ENCODE measurements at regions not wholly inside any gene's neighbourhood (a gene's known extent, or its start where the extent isn't known, plus 50 kb on each side); places are given as distances from the start of the nearest gene placed in this dataset.
"Not testable (repeated sequence)": the region's sequence is repeated elsewhere in the genome, so short reads cannot be mapped to it uniquely, and the experiment has no call there.

DNA sequence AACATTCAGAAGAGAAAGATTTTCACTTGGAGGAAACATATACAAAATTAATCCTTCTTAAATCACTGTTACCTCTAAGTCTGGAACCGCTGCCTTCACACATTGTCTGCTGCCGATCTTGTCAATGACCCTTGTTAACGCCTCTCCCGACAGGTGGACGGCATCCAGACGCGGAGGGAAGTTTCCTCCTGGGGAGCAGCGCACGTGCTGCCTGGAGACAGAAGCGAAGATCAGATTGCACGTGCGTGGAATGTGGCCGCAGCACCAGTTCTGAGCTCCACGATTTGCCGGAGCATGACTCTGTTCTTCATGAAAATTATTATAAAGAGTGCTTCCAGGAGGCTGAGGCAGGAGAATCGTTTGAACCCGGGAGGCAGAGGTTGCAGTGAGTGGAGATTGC lies 183.6 kb upstream of the IRX4 start:
- no peaks in the 10 kb centered on the region for H3K27me3 ChIP-seq (ENCODE audit: control insufficient read depth, insufficient read depth)
- no peaks in the 10 kb centered on the region for H3K9me3 ChIP-seq (ENCODE audit: control insufficient read depth, low read length)
- H3K27ac ChIP-seq (ENCODE audit: low read length), result no peak overlapping the region
- no peaks in the 10 kb centered on the region for H3K4me1 ChIP-seq (ENCODE audit: control insufficient read depth, insufficient read depth, low read length)
- DNase-seq (no peak), ATAC-seq (no peak)
- 42% methylated on average over 17 of the region's 17 CpGs for WGBS
- no peak overlapping the region for H3K4me3 ChIP-seq (ENCODE audit: low read length)
- intact Hi-C loops (cut with DNase I), result no loop called here

DNA sequence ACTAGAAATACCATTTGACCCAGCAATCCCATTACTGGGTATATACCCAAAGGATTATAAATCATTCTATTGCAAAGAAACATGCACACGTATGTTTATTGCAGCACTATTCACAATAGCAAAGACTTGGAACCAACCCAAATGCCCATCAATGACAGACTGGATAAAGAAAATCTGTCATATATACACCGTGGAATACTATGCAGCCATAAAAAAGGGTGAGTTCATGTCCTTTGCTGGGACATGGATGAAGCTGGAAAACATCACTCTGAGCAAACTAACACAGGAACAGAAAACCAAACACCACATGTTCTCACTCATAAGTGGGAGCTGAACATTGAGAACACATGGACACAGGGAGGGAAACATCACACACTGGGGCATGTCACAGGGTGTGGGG lies 180.7 kb upstream of the IRX4 start:
- not testable (repeated sequence) for ATAC-seq

DNA sequence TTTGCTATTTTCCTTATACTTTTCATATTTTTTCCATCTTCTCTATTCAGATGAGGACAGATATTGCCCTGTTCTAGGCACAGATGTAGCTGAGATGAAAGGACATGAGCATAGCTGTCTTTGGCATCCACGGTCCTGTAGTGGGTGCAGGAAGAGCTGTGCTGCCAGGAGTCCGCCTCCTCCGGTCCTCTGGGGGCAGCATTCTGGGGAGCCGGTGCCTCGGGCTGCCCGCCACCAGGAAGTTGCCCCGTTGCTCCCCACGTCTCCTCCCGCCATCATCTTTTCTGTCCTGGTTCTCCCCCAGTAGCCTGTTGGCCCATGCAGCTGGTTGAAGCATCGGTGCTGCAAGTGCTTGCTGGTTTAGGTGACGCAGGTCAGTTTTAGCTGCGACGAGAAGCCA lies 170.0 kb upstream of the IRX4 start:
- H3K9me3 ChIP-seq (ENCODE audit: control insufficient read depth, low read length), result peaks cover 4% of the 10 kb centered on the region
- intact Hi-C loops (cut with DNase I), result no loop called here
- no peak for ATAC-seq
- no peak overlapping the region for H3K4me3 ChIP-seq (ENCODE audit: low read length)
- 89% methylated on average over 13 of the region's 13 CpGs for WGBS
- no peaks in the 10 kb centered on the region for H3K4me1 ChIP-seq (ENCODE audit: control insufficient read depth, insufficient read depth, low read length)
- no peak for DNase-seq
- no peak overlapping the region for H3K27ac ChIP-seq (ENCODE audit: low read length)
- H3K27me3 ChIP-seq (ENCODE audit: control insufficient read depth, insufficient read depth), result no peaks in the 10 kb centered on the region

More for the DNA sequence above, 180.7 kb upstream of the IRX4 start:
- H3K27ac ChIP-seq (ENCODE audit: low read length); H3K9me3 ChIP-seq (ENCODE audit: control insufficient read depth, low read length); intact Hi-C loops (cut with DNase I); H3K4me1 ChIP-seq (ENCODE audit: control insufficient read depth, insufficient read depth, low read length); DNase-seq; H3K27me3 ChIP-seq (ENCODE audit: control insufficient read depth, insufficient read depth); H3K4me3 ChIP-seq (ENCODE audit: low read length): not testable (repeated sequence)
- WGBS, result 83% methylated on average over 2 of the region's 2 CpGs

DNA sequence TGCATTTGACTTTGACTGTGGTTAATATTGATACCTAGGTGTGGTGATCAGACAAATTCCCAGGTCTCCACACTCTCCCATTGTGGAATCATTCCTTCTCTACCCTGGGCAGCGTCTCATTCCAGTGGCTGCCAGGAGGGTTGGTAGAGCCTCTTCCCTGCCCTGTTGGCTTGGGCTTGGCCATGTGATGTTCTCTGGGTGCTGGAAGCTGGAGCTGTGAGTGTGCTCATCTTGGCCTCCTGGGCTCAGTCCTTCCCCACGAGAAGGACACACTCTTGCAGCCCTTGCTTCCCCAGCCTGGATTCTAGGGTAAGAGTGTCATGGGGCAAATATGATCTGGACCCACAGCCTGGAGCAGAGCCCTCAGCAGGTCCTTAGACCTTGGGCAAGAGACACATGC lies 167.2 kb upstream of the IRX4 start:
- WGBS, result 54% methylated on average over 2 of the region's 2 CpGs
- Histone ChIP-seq H3K4me3 (ENCODE audit: low read length) (no peak overlapping the region), H3K4me1 (ENCODE audit: control insufficient read depth, insufficient read depth, low read length) (no peaks in the 10 kb centered on the region), H3K27ac (ENCODE audit: low read length) (no peak overlapping the region), H3K9me3 (ENCODE audit: control insufficient read depth, low read length) (peaks cover 6% of the 10 kb centered on the region), H3K27me3 (ENCODE audit: control insufficient read depth, insufficient read depth) (no peaks in the 10 kb centered on the region)
- ATAC-seq (no peak), DNase-seq (no peak)
- intact Hi-C loops (cut with DNase I), result no loop called here

DNA sequence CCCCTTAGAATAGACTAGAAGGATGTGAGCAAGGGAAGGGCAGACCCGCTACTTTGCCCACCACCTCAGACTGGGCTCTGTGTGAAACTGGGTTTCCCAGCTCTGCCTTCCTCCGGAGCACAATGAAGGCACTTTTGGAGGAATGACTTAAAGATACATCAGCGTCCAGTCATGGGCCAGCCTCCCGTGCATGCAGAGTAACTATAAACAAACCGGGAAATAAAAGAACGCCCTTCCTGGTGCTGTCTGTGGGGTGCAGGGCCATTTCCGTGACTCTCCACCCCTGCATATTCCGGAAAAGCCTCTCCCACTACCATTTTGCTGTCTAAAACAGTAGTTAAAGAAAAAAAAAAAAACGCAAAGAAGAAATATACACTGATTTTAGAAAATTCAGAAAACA lies 165.9 kb upstream of the IRX4 start:
- no peaks in the 10 kb centered on the region for H3K4me1 ChIP-seq (ENCODE audit: control insufficient read depth, insufficient read depth, low read length)
- no peak for DNase-seq
- ATAC-seq, result no peak
- H3K9me3 ChIP-seq (ENCODE audit: control insufficient read depth, low read length), result peaks cover 2% of the 10 kb centered on the region
- WGBS, result 67% methylated on average over 9 of the region's 9 CpGs
- no peak overlapping the region for H3K4me3 ChIP-seq (ENCODE audit: low read length)
- intact Hi-C loops (cut with DNase I), result no loop called here
- H3K27ac ChIP-seq (ENCODE audit: low read length), result no peak overlapping the region
- no peaks in the 10 kb centered on the region for H3K27me3 ChIP-seq (ENCODE audit: control insufficient read depth, insufficient read depth)

DNA sequence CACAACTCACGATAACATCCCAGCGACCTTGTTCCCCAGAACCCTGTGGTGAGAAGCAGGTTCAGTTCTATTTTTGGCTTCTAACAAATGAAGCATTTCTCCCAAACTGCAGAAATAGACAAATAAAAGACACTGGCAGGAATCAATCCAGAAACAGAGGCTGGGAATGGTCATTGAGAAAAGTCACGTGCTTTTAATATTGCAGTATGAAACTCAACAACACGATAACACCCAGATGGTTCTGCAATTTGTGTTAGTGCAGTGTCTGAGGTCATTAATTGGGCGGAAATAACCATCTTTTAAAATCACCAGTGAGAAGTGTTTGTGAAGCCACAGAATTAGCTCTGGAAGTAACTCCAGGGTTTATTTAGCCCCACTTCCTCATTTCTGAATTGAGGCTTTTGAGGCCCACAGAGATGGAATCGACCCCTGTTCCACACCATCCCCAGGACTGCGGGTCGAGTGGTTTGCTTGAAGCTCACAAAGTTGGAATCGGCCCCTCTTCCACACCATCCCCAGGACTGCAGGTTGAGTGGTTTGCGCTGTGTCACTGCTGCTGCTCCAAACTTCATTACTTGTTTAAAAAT lies 164.7 kb upstream of the IRX4 start:
- no peaks in the 10 kb centered on the region for H3K27me3 ChIP-seq (ENCODE audit: control insufficient read depth, insufficient read depth)
- ATAC-seq (no peak), DNase-seq (no peak)
- no peak overlapping the region for H3K27ac ChIP-seq (ENCODE audit: low read length)
- WGBS, result 65% methylated on average over 10 of the region's 10 CpGs
- H3K9me3 ChIP-seq (ENCODE audit: control insufficient read depth, low read length), result peaks cover 2% of the 10 kb centered on the region
- intact Hi-C loops (cut with DNase I), result no loop called here
- H3K4me1 ChIP-seq (ENCODE audit: control insufficient read depth, insufficient read depth, low read length), result no peaks in the 10 kb centered on the region
- no peak overlapping the region for H3K4me3 ChIP-seq (ENCODE audit: low read length)

DNA sequence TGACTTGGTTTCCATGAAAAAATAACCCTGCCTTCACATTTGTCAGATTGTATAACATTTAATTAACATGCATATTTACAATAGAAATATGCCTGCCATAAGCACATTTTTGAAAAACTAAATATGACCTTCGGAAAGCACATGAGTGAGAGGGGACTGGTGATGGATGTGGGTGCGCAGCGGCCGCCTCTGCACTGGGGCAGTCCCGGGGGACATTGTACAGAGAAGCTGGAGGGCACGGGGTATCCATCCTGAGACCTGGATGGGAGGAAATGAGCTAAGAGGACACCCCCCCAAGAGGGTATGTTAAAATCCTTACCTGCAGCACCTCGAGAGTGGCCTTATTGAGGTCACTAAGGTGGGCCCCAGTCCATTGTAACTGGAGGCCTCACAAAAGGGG lies 161.3 kb upstream of the IRX4 start:
- ATAC-seq (no peak), DNase-seq (no peak)
- Histone ChIP-seq H3K9me3 (ENCODE audit: control insufficient read depth, low read length) (peaks cover 2% of the 10 kb centered on the region), H3K27ac (ENCODE audit: low read length) (no peak overlapping the region), H3K4me3 (ENCODE audit: low read length) (no peak overlapping the region), H3K27me3 (ENCODE audit: control insufficient read depth, insufficient read depth) (no peaks in the 10 kb centered on the region), H3K4me1 (ENCODE audit: control insufficient read depth, insufficient read depth, low read length) (no peaks in the 10 kb centered on the region)
- WGBS, result 91% methylated on average over 7 of the region's 7 CpGs
- intact Hi-C loops (cut with DNase I), result no loop called here

DNA sequence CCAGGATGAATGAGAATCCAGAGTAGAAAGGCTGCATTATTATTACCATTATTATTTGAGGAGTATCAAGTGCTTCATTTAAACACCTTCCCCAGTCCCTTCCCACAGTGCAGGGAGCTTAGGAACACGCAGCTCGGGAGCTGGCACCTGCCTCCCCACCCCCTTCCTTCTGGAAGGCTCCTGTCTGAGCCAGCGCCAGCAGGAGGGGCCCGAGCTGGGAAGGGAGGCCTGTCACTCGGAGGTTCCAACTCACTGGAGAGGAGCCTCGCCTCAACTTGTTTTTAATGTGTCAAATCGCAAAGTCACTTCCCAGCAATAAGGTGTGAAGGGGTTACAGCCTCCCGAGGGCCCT lies 156.4 kb upstream of the IRX4 start:
- H3K4me3 ChIP-seq (ENCODE audit: low read length), result no peak overlapping the region
- ATAC-seq (peak; percentile 17 to 26), DNase-seq (no peak)
- no peaks in the 10 kb centered on the region for H3K9me3 ChIP-seq (ENCODE audit: control insufficient read depth, low read length)
- 42% methylated on average over 8 of the region's 8 CpGs for WGBS
- intact Hi-C loops (cut with DNase I), result loop anchor here in 3 of 4 donors (10.0 kb wide), 1 partner anchor 274 kb away; no protein-coding TSS in a partner anchor
- H3K27me3 ChIP-seq (ENCODE audit: control insufficient read depth, insufficient read depth), result no peaks in the 10 kb centered on the region
- no peak overlapping the region for H3K27ac ChIP-seq (ENCODE audit: low read length)
- H3K4me1 ChIP-seq (ENCODE audit: control insufficient read depth, insufficient read depth, low read length), result no peaks in the 10 kb centered on the region

DNA sequence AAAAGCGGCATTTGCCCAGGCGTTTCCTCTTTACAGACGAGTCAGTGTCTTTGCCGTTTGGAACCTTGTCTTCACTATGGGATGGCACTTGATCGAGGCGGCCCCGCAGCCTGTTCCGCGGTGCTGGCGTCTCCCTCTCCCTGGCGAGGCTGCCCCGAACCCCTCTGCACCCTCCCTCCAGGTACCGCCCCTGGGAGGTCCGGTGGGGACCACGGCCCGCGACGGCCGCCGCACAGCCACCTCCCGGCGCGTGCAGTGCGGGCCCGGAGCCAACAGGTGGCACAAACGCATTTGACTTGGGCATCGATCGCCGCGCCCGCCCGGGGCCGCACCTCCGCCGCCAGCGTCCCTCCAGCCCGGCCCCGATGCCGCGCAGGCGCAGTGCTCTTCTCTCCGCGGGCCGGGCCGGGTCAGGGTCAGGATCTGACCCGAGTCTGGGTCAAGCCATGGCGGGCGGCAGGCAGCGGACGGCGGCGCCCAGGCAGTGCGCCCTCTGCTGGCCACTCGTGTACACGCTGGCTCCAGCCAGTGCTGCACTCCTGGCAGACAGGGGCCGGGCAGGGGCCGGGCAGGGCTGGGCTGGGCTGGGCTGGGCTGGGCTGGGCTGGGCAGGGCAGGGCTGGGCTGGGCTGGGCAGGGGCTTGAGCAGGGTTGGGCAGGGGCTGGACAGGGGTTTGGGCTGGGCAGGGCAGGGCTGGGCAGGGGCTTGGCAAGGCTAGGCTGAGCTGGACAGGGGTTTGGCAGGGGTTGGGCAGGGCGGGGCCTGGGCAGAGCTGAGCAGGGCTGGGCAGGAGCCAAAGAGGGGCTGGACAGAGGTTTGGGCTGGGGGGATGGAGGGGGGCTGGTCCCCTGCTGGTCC lies 155.8 kb upstream of the IRX4 start:
- ATAC-seq, result peak; percentile 94 to 97
- H3K4me1 ChIP-seq (ENCODE audit: control insufficient read depth, insufficient read depth, low read length), result no peaks in the 10 kb centered on the region
- 4% methylated on average over 58 of the region's 58 CpGs for WGBS
- peaks cover under 1% of the 10 kb centered on the region for H3K9me3 ChIP-seq (ENCODE audit: control insufficient read depth, low read length)
- H3K4me3 ChIP-seq (ENCODE audit: low read length), result peak overlapping the region; percentile 64
- H3K27ac ChIP-seq (ENCODE audit: low read length), result no peak overlapping the region
- DNase-seq, result peak; percentile 65 to 90 (median 87)
- intact Hi-C loops (cut with DNase I), result loop anchor here in 3 of 4 donors (10.0 kb wide), 1 partner anchor 274 kb away; no protein-coding TSS in a partner anchor
- no peaks in the 10 kb centered on the region for H3K27me3 ChIP-seq (ENCODE audit: control insufficient read depth, insufficient read depth)

DNA sequence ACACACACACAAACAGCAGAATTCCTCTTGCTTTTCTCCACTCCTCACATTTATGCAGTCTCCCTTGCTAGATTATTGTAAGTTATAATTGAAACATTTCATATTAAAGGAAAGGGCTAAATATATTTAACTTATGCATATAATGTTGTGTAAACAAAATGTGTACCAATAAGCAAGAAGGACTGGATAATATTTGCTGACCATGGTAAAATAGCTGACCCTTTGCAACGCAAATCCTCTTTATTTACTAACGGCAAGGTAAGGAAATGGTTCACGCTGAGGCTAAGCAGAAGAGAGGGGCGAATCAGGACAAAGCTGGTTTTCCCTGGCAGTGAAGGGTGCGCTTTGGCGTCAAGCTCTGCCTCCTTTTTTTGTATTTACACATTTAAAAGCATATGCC lies 154.2 kb upstream of the IRX4 start:
- intact Hi-C loops (cut with DNase I), result loop anchor here in 3 of 4 donors (10.0 kb wide), 1 partner anchor 272 kb away; no protein-coding TSS in a partner anchor
- no peaks in the 10 kb centered on the region for H3K4me1 ChIP-seq (ENCODE audit: control insufficient read depth, insufficient read depth, low read length)
- WGBS, result 78% methylated on average over 6 of the region's 6 CpGs
- H3K9me3 ChIP-seq (ENCODE audit: control insufficient read depth, low read length), result peaks cover 6% of the 10 kb centered on the region
- H3K4me3 ChIP-seq (ENCODE audit: low read length), result no peak overlapping the region
- H3K27ac ChIP-seq (ENCODE audit: low read length), result no peak overlapping the region
- H3K27me3 ChIP-seq (ENCODE audit: control insufficient read depth, insufficient read depth), result no peaks in the 10 kb centered on the region
- ATAC-seq (no peak), DNase-seq (no peak)

DNA sequence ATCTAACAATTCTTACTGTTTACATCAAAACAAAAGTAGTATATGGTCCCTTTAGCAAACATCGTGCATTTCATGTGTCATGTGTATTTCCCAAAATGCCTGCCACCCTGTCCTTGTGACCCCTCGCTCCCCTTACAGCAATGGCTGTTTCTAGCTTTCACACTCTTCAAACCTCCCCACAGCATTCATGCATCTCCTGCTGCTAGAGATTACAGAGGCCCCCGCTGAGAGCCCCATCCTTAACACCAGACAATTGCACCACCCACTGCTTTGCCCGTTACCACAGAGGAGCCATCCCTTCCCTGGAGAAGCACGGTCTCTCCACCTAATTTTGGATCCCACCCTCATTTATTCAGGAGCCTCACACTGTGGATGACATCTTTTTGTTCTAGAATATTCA lies 149.7 kb upstream of the IRX4 start:
- WGBS, result 61% methylated on average over 5 of the region's 5 CpGs
- no peak for ATAC-seq
- no peaks in the 10 kb centered on the region for H3K27me3 ChIP-seq (ENCODE audit: control insufficient read depth, insufficient read depth)
- DNase-seq, result no peak
- no peak overlapping the region for H3K4me3 ChIP-seq (ENCODE audit: low read length)
- no peaks in the 10 kb centered on the region for H3K4me1 ChIP-seq (ENCODE audit: control insufficient read depth, insufficient read depth, low read length)
- no peak overlapping the region for H3K27ac ChIP-seq (ENCODE audit: low read length)
- H3K9me3 ChIP-seq (ENCODE audit: control insufficient read depth, low read length), result peaks cover 10% of the 10 kb centered on the region
- intact Hi-C loops (cut with DNase I), result loop anchor here in 3 of 4 donors (10.0 kb wide), 1 partner anchor 268 kb away; no protein-coding TSS in a partner anchor

Measured in right cardiac atrium (tissue), 5 donors.